IMR-90 (cell line): ENCODE measurements at regions not wholly inside any gene's neighbourhood (a gene's known extent, or its start where the extent isn't known, plus 50 kb on each side); places are given as distances from the start of the nearest gene placed in this dataset.

Experiments used
- ATAC-seq: fragments of 200-7000 bp; cut with Tn5 transposase; 2 replicates; pipeline ENCODE4 v1.9.1; 2020; ENCODE audit warnings: low read depth, mild to moderate bottlenecking, moderate library complexity
- BruUV-seq: library from RNA; stranded (reverse); fragments of 400-500 nt; replicated peaks from 2 replicates; lab custom pipeline; 2021; lab: Mats Ljungman, UMichigan
- CTCF ChIA-PET: fragments of 300-600 bp; formaldehyde crosslinking; extraction: SDS; loops from one replicate; lab custom pipeline; 2021; ENCODE audit warnings: antibody characterized with exemption; lab: Yijun Ruan, JAX
- POLR2A ChIA-PET: fragments of 300-600 bp; sonication (Branson Sonifier 250); formaldehyde crosslinking; loops from one replicate; lab custom pipeline; 2022; ENCODE audit warnings: antibody characterized with exemption; ENCODE audit not compliant: unreplicated experiment; lab: Charles Lee
- DNase-seq: peaks from one replicate; pipeline ENCODE4 v3.0.0; 2013
- H2AFZ ChIP-seq: replicated peaks from 2 replicates; pipeline ENCODE3; 2013; ENCODE audit warnings: low read length, mild to moderate bottlenecking; ENCODE audit not compliant: poor library complexity
- H2AK5ac ChIP-seq: 2 replicates; pipeline ENCODE4 v1.6.1; 2013; ENCODE audit warnings: low read depth, low read length, inconsistent platforms
- H2AK9ac ChIP-seq: replicated peaks from 2 replicates; pipeline ENCODE3; 2013; ENCODE audit warnings: mild to moderate bottlenecking, low read depth, low read length, moderate library complexity; ENCODE audit not compliant: poor library complexity
- H2BK120ac ChIP-seq: 2 replicates; pipeline ENCODE4 v1.6.1; 2013; ENCODE audit warnings: low read depth, low read length, inconsistent platforms
- H2BK15ac ChIP-seq: 3 replicates; pipeline ENCODE4 v1.6.1; 2013; ENCODE audit warnings: low read depth, low read length, inconsistent platforms
- H2BK20ac ChIP-seq: 2 replicates; pipeline ENCODE4 v1.6.1; 2013; ENCODE audit warnings: low read depth, mild to moderate bottlenecking, inconsistent platforms, low read length, moderate library complexity
- H2BK5ac ChIP-seq: 2 replicates; pipeline ENCODE4 v1.6.1; 2013; ENCODE audit warnings: mild to moderate bottlenecking, low read depth, low read length, inconsistent platforms; ENCODE audit not compliant: poor library complexity, severe bottlenecking
- H3K14ac ChIP-seq: replicated peaks from 2 replicates; pipeline ENCODE4 v1.6.1; 2013; ENCODE audit warnings: low read depth, low read length, inconsistent platforms
- H3K18ac ChIP-seq: 2 replicates; pipeline ENCODE4 v1.6.1; 2013; ENCODE audit warnings: low read depth, low read length, control low read depth
- H3K23ac ChIP-seq: 2 replicates; pipeline ENCODE4 v1.6.1; 2013; ENCODE audit warnings: low read depth, low read length, inconsistent platforms
- H3K27ac ChIP-seq: 2 replicates; pipeline ENCODE4 v1.5.1; 2013; ENCODE audit warnings: mild to moderate bottlenecking, control low read depth, low read length; ENCODE audit not compliant: insufficient read depth
- H3K27me3 ChIP-seq: 2 replicates; pipeline ENCODE4 v1.6.1; 2013; ENCODE audit warnings: low read length; ENCODE audit not compliant: control insufficient read depth, insufficient read depth
- H3K36me3 ChIP-seq: 2 replicates; pipeline ENCODE4 v1.6.1; 2013; ENCODE audit warnings: low read length, mixed read lengths; ENCODE audit not compliant: control insufficient read depth, insufficient read depth
- H3K4ac ChIP-seq: 2 replicates; pipeline ENCODE4 v1.6.1; 2013; ENCODE audit warnings: low read depth, low read length, inconsistent platforms
- H3K4me1 ChIP-seq: 2 replicates; pipeline ENCODE4 v1.6.1; 2013; ENCODE audit warnings: low read length, mixed read lengths; ENCODE audit not compliant: control insufficient read depth, insufficient read depth
- H3K4me2 ChIP-seq: 2 replicates; pipeline ENCODE4 v1.6.1; 2013; ENCODE audit warnings: low read depth, mild to moderate bottlenecking, control low read depth, low read length, moderate library complexity
- H3K4me3 ChIP-seq: 2 replicates; pipeline ENCODE4 v1.5.1; 2013; ENCODE audit warnings: low read depth, mild to moderate bottlenecking, control low read depth, low read length, moderate library complexity; ENCODE audit not compliant: insufficient read depth
- H3K56ac ChIP-seq: 2 replicates; pipeline ENCODE4 v1.6.1; 2013; ENCODE audit warnings: low read length, inconsistent platforms; ENCODE audit not compliant: insufficient read depth; ENCODE audit errors: extremely low read depth
- H3K79me1 ChIP-seq, 2 experiments: 2 replicates each; pipeline ENCODE4 v1.6.1; 2013; ENCODE audit warnings: low read length in 2 of 2, inconsistent platforms in 1 of 2, low read depth in 1 of 2
- H3K9ac ChIP-seq: 2 replicates; pipeline ENCODE4 v1.6.1; 2013; ENCODE audit warnings: low read depth, low read length, control low read depth
- H3K9me1 ChIP-seq: 2 replicates; pipeline ENCODE4 v1.6.1; 2013; ENCODE audit warnings: low read length, inconsistent platforms; ENCODE audit not compliant: insufficient read depth
- H3K9me3 ChIP-seq: 2 replicates; pipeline ENCODE4 v1.6.1; 2013; ENCODE audit warnings: low read length; ENCODE audit not compliant: control insufficient read depth, insufficient read depth
- H4K20me1 ChIP-seq: 2 replicates; pipeline ENCODE4 v1.6.1; 2013; ENCODE audit warnings: low read length, inconsistent platforms; ENCODE audit not compliant: insufficient read depth
- H4K5ac ChIP-seq: 2 replicates; pipeline ENCODE4 v1.6.1; 2013; ENCODE audit warnings: mild to moderate bottlenecking, low read depth, low read length, control low read depth
- H4K8ac ChIP-seq, 2 experiments: 2 replicates each; pipeline ENCODE4 v1.6.1; 2013; ENCODE audit warnings: low read depth in 2 of 2, low read length in 2 of 2, control low read depth in 1 of 2, inconsistent platforms in 1 of 2
- H4K91ac ChIP-seq: 2 replicates; pipeline ENCODE4 v1.6.1; 2013; ENCODE audit warnings: low read depth, low read length, inconsistent platforms; ENCODE audit not compliant: insufficient read depth
- BHLHE40 ChIP-seq: fragments of 150-350 bp; IDR thresholded peaks from 2 replicates; pipeline ENCODE4 v1.6.1; 2016; ENCODE audit warnings: mild to moderate bottlenecking, low read depth, low read length
- CHD1 ChIP-seq: IDR thresholded peaks from 2 replicates; pipeline ENCODE4 v1.6.1; 2012; ENCODE audit warnings: low read depth, low read length, improper control_type of control experiment
- ELK1 ChIP-seq: fragments of 150-350 bp; IDR thresholded peaks from 2 replicates; pipeline ENCODE4 v1.6.1; 2016; ENCODE audit warnings: low read depth, mild to moderate bottlenecking, low read length, moderate library complexity, borderline replicate concordance
- FOS ChIP-seq: fragments of 150-350 bp; IDR thresholded peaks from 2 replicates; pipeline ENCODE4 v1.6.1; 2016; ENCODE audit warnings: low read depth, low read length
- MAFK ChIP-seq: IDR thresholded peaks from 2 replicates; pipeline ENCODE4 v1.6.1; 2012; ENCODE audit warnings: low read depth, low read length, improper control_type of control experiment
- MAZ ChIP-seq: IDR thresholded peaks from 2 replicates; pipeline ENCODE4 v1.6.1; 2012; ENCODE audit warnings: low read depth, mild to moderate bottlenecking, low read length, improper control_type of control experiment, moderate library complexity, borderline replicate concordance
- MXI1 ChIP-seq: IDR thresholded peaks from 2 replicates; pipeline ENCODE4 v1.6.1; 2012; ENCODE audit warnings: low read depth, mild to moderate bottlenecking, low read length, moderate library complexity, borderline replicate concordance
- NFE2L2 ChIP-seq: fragments of 150-350 bp; IDR thresholded peaks from 2 replicates; pipeline ENCODE4 v1.6.1; 2016; ENCODE audit warnings: low read depth, mild to moderate bottlenecking, low read length
- POLR2A ChIP-seq: IDR thresholded peaks from 2 replicates; pipeline ENCODE4 v1.6.1; 2012; ENCODE audit warnings: mild to moderate bottlenecking, low read depth, low read length
- RAD21 ChIP-seq: IDR thresholded peaks from 2 replicates; pipeline ENCODE4 v1.6.1; 2012; ENCODE audit warnings: low read length, improper control_type of control experiment
- RFX5 ChIP-seq: IDR thresholded peaks from 2 replicates; pipeline ENCODE4 v1.8.0; 2012; ENCODE audit warnings: low read depth, mild to moderate bottlenecking, low read length, moderate library complexity
- SMC3 ChIP-seq: fragments of 150-350 bp; IDR thresholded peaks from 2 replicates; pipeline ENCODE4 v1.6.1; 2016; ENCODE audit warnings: low read depth, mild to moderate bottlenecking, antibody characterized with exemption, low read length, moderate library complexity
- WGBS, 2 experiments: methylation state at CpG; one replicate each; pipeline versions ENCODE4 v1.1.5 to v1.1.7; 2013; ENCODE audit warnings: missing lambda C conversion rate in 2 of 2; ENCODE audit not compliant: insufficient read length in 1 of 2; ENCODE audit errors: extremely low coverage in 2 of 2; 5-methylcytosine and 5-hydroxymethylcytosine counted together
- dilution Hi-C: fragments of 300-500 bp; cut with HindIII; formaldehyde crosslinking; loops from one replicate; pipeline ENCODE4 v1.14.3; 2018; ENCODE audit warnings: low sequenced_read_pairs; ENCODE audit not compliant: unreplicated experiment
- in situ Hi-C: fragments of 300-500 bp; cut with MboI; formaldehyde crosslinking; loops from 3 replicates; pipeline ENCODE4 v1.14.3; 2019; ENCODE audit warnings: low sequenced_read_pairs, inconsistent platforms, mixed read lengths
- intact Hi-C: fragments of 100-400 bp; cut with micrococcal nuclease; formaldehyde crosslinking; loops from 2 replicates; pipeline ENCODE4 v1.10.0; 2022
- TF ChIP-seq, protein P1 (sequence below): conservative IDR thresholded peaks from 2 replicates; pipeline ENCODE4 v1.5.1; 2012; ENCODE audit warnings: mild to moderate bottlenecking, low read depth, low read length, improper control_type of control experiment

DNA sequence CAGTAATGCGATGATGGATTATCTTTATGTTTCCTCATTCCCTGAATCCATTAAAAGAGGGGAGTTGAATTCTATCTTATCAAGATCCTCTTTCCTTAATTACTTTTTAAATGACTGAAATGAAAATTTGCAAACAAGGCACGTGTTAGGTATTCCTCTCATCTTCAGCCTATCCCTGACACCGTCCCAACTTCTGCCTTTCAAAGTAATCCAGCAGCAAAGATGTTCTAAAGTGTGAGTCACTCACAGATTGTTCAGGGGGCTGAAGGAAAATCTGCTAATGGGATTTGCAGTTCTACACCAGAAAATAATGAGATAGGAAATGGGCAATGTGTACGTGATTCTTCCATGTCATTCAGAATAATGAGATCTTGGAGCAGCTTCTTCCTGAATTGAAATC is 403.0 kb downstream of the ARHGEF28 start:
- ChIA-PET CTCF (no interaction called here), POLR2A (no interaction called here)
- H2AK9ac ChIP-seq, result no peak overlapping the region
- H3K4me2 ChIP-seq, result no peak overlapping the region
- H3K79me1 ChIP-seq, result no peaks in the 10 kb centered on the region
- no TSS peak for BruUV-seq
- H3K9me3 ChIP-seq, result no peaks in the 10 kb centered on the region
- no peak overlapping the region for H4K5ac ChIP-seq
- H3K4me3 ChIP-seq, result no peak overlapping the region
- no peak overlapping the region for H4K8ac ChIP-seq
- no peak overlapping the region for H3K9ac ChIP-seq
- H4K91ac ChIP-seq, result no peak overlapping the region
- H2BK20ac ChIP-seq, result no peak overlapping the region
- dilution Hi-C loops, result no loop called here
- H3K23ac ChIP-seq, result no peak overlapping the region
- H3K9me1 ChIP-seq, result no peaks in the 10 kb centered on the region
- no peak overlapping the region for H3K27ac ChIP-seq
- WGBS, 2 experiments, result no CpG with 5 or more reads among the region's 4 CpGs
- H2BK15ac ChIP-seq, result no peak overlapping the region
- H3K27me3 ChIP-seq, result peaks cover 10% of the 10 kb centered on the region
- no peak overlapping the region for H3K56ac ChIP-seq
- intact Hi-C loops, result no loop called here
- no peak overlapping the region for H3K4ac ChIP-seq
- H3K18ac ChIP-seq, result no peak overlapping the region
- H2BK5ac ChIP-seq, result no peak overlapping the region
- no peak for TF ChIP-seq RAD21
- TF ChIP-seq POLR2A, result no peak
- TF ChIP-seq ELK1, result no peak
- TF ChIP-seq SMC3, result no peak
- no peak for TF ChIP-seq FOS
- no peak for TF ChIP-seq BHLHE40
- no peak for TF ChIP-seq RFX5
- TF ChIP-seq NFE2L2, result no peak
- TF ChIP-seq MXI1, result no peak
- TF ChIP-seq MAZ, result no peak
- TF ChIP-seq, protein P1, sequence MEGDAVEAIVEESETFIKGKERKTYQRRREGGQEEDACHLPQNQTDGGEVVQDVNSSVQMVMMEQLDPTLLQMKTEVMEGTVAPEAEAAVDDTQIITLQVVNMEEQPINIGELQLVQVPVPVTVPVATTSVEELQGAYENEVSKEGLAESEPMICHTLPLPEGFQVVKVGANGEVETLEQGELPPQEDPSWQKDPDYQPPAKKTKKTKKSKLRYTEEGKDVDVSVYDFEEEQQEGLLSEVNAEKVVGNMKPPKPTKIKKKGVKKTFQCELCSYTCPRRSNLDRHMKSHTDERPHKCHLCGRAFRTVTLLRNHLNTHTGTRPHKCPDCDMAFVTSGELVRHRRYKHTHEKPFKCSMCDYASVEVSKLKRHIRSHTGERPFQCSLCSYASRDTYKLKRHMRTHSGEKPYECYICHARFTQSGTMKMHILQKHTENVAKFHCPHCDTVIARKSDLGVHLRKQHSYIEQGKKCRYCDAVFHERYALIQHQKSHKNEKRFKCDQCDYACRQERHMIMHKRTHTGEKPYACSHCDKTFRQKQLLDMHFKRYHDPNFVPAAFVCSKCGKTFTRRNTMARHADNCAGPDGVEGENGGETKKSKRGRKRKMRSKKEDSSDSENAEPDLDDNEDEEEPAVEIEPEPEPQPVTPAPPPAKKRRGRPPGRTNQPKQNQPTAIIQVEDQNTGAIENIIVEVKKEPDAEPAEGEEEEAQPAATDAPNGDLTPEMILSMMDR, result no peak
- no peak for TF ChIP-seq CHD1
- TF ChIP-seq MAFK, result no peak
- H2AK5ac ChIP-seq, result no peak overlapping the region
- no peak overlapping the region for H2AFZ ChIP-seq
- in situ Hi-C loops, result no loop called here
- H3K36me3 ChIP-seq, result no peaks in the 10 kb centered on the region
- ATAC-seq, result no peak
- DNase-seq, result no peak
- H2BK120ac ChIP-seq, result no peak overlapping the region
- no peaks in the 10 kb centered on the region; the same call in 1 of the 2 replicates for H3K4me1 ChIP-seq
- no peak overlapping the region for H3K14ac ChIP-seq
- H4K20me1 ChIP-seq, result no peaks in the 10 kb centered on the region
